ENCODE measurements at regions not wholly inside any gene's neighbourhood (a gene's known extent, or its start where the extent isn't known, plus 50 kb on each side); places are given as distances from the start of the nearest gene placed in this dataset.

- no peak for FAIRE-seq
- no peak for TF ChIP-seq TAF1 (IDR thresholded peaks at IDR 0.05; ENCODE audit: borderline replicate concordance, low read depth, low read length)
- TF ChIP-seq POLR2A (IDR thresholded peaks at IDR 0.05; ENCODE audit: low read depth, low read length) = no peak
- TF ChIP-seq POLR2AphosphoS5 (IDR thresholded peaks at IDR 0.05; ENCODE audit: low read depth, low read length) = no peak
- DNase-seq (ENCODE audit: insufficient read length) = no peak
Observed at GRCh38 chr4:115929373-115929772, 816.0 kb upstream of the NDST4 start.

- no peak for FAIRE-seq
- TF ChIP-seq TAF1 (IDR thresholded peaks at IDR 0.05; ENCODE audit: borderline replicate concordance, low read depth, low read length) (no peak), POLR2A (IDR thresholded peaks at IDR 0.05; ENCODE audit: low read depth, low read length) (no peak), POLR2AphosphoS5 (IDR thresholded peaks at IDR 0.05; ENCODE audit: low read depth, low read length) (no peak)
- no peak for DNase-seq (ENCODE audit: insufficient read length)
Observed at GRCh38 chr4:115927382-115927781, 814.0 kb upstream of the NDST4 start.

- FAIRE-seq (no peak), DNase-seq (ENCODE audit: insufficient read length) (no peak)
- TF ChIP-seq TAF1 (IDR thresholded peaks at IDR 0.05; ENCODE audit: borderline replicate concordance, low read depth, low read length) (no peak), POLR2A (IDR thresholded peaks at IDR 0.05; ENCODE audit: low read depth, low read length) (no peak), POLR2AphosphoS5 (IDR thresholded peaks at IDR 0.05; ENCODE audit: low read depth, low read length) (no peak)
Observed at GRCh38 chr4:115923152-115923551, 809.7 kb upstream of the NDST4 start.

- no peak for DNase-seq (ENCODE audit: insufficient read length)
- no peak for FAIRE-seq
- TF ChIP-seq TAF1 (IDR thresholded peaks at IDR 0.05; ENCODE audit: borderline replicate concordance, low read depth, low read length) = no peak
- no peak for TF ChIP-seq POLR2AphosphoS5 (IDR thresholded peaks at IDR 0.05; ENCODE audit: low read depth, low read length)
Observed at GRCh38 chr4:115920637-115921036, 807.2 kb upstream of the NDST4 start.

- TF ChIP-seq POLR2AphosphoS5 (IDR thresholded peaks at IDR 0.05; ENCODE audit: low read depth, low read length) (no peak), POLR2A (IDR thresholded peaks at IDR 0.05; ENCODE audit: low read depth, low read length) (no peak), TAF1 (IDR thresholded peaks at IDR 0.05; ENCODE audit: borderline replicate concordance, low read depth, low read length) (no peak)
- FAIRE-seq (no peak), DNase-seq (ENCODE audit: insufficient read length) (no peak)
Observed at GRCh38 chr4:115918149-115918548, 804.7 kb upstream of the NDST4 start.

- TF ChIP-seq POLR2A (IDR thresholded peaks at IDR 0.05; ENCODE audit: low read depth, low read length) = no peak
- no peak for TF ChIP-seq POLR2AphosphoS5 (IDR thresholded peaks at IDR 0.05; ENCODE audit: low read depth, low read length)
- TF ChIP-seq TAF1 (IDR thresholded peaks at IDR 0.05; ENCODE audit: borderline replicate concordance, low read depth, low read length) = no peak
- FAIRE-seq (no peak), DNase-seq (ENCODE audit: insufficient read length) (no peak)
Observed at GRCh38 chr4:115906428-115906827, 793.0 kb upstream of the NDST4 start.

- DNase-seq (ENCODE audit: insufficient read length) = no peak
- TF ChIP-seq TAF1 (IDR thresholded peaks at IDR 0.05; ENCODE audit: borderline replicate concordance, low read depth, low read length) = no peak
- no peak for TF ChIP-seq POLR2AphosphoS5 (IDR thresholded peaks at IDR 0.05; ENCODE audit: low read depth, low read length)
- TF ChIP-seq POLR2A (IDR thresholded peaks at IDR 0.05; ENCODE audit: low read depth, low read length) = no peak
- FAIRE-seq = no peak
Observed at GRCh38 chr4:115883847-115884246, 770.4 kb upstream of the NDST4 start.

GRCh38 chr4:115883231-115883630 is 769.8 kb upstream of the NDST4 start:
- TF ChIP-seq TAF1 (IDR thresholded peaks at IDR 0.05; ENCODE audit: borderline replicate concordance, low read depth, low read length) (no peak), POLR2A (IDR thresholded peaks at IDR 0.05; ENCODE audit: low read depth, low read length) (no peak), POLR2AphosphoS5 (IDR thresholded peaks at IDR 0.05; ENCODE audit: low read depth, low read length) (no peak)
- no peak for FAIRE-seq
- DNase-seq (ENCODE audit: insufficient read length) = no peak

- DNase-seq (ENCODE audit: insufficient read length) (no peak), FAIRE-seq (no peak)
- no peak for TF ChIP-seq TAF1 (IDR thresholded peaks at IDR 0.05; ENCODE audit: borderline replicate concordance, low read depth, low read length)
Observed at GRCh38 chr4:115873048-115873447, 759.6 kb upstream of the NDST4 start.

GRCh38 chr4:115871596-115871995 is 758.2 kb upstream of the NDST4 start:
- FAIRE-seq (no peak), DNase-seq (ENCODE audit: insufficient read length) (no peak)
- TF ChIP-seq POLR2AphosphoS5 (IDR thresholded peaks at IDR 0.05; ENCODE audit: low read depth, low read length) (no peak), TAF1 (IDR thresholded peaks at IDR 0.05; ENCODE audit: borderline replicate concordance, low read depth, low read length) (no peak)

- DNase-seq (ENCODE audit: insufficient read length) (no peak), FAIRE-seq (no peak)
- TF ChIP-seq POLR2AphosphoS5 (IDR thresholded peaks at IDR 0.05; ENCODE audit: low read depth, low read length) (no peak), POLR2A (IDR thresholded peaks at IDR 0.05; ENCODE audit: low read depth, low read length) (no peak), TAF1 (IDR thresholded peaks at IDR 0.05; ENCODE audit: borderline replicate concordance, low read depth, low read length) (no peak)
Observed at GRCh38 chr4:115866364-115866896, 753.0 kb upstream of the NDST4 start.

GRCh38 chr4:115865736-115866135 is 752.3 kb upstream of the NDST4 start:
- DNase-seq (ENCODE audit: insufficient read length) (no peak), FAIRE-seq (no peak)
- no peak for TF ChIP-seq POLR2AphosphoS5 (IDR thresholded peaks at IDR 0.05; ENCODE audit: low read depth, low read length)
- TF ChIP-seq TAF1 (IDR thresholded peaks at IDR 0.05; ENCODE audit: borderline replicate concordance, low read depth, low read length) = no peak
- TF ChIP-seq POLR2A (IDR thresholded peaks at IDR 0.05; ENCODE audit: low read depth, low read length) = no peak

- no peak for FAIRE-seq
- TF ChIP-seq POLR2A (IDR thresholded peaks at IDR 0.05; ENCODE audit: low read depth, low read length) (no peak), TAF1 (IDR thresholded peaks at IDR 0.05; ENCODE audit: borderline replicate concordance, low read depth, low read length) (no peak), POLR2AphosphoS5 (IDR thresholded peaks at IDR 0.05; ENCODE audit: low read depth, low read length) (no peak)
- DNase-seq (ENCODE audit: insufficient read length) = no peak
Observed at GRCh38 chr4:115852767-115853091, 739.3 kb upstream of the NDST4 start.
